Upper lobe of right lung (tissue), 1 donor: ENCODE measurements at regions not wholly inside any gene's neighbourhood (a gene's known extent, or its start where the extent isn't known, plus 50 kb on each side); places are given as distances from the start of the nearest gene placed in this dataset.

Source experiments
- ATAC-seq: fragments of 200-7000 bp; cut with Tn5 transposase; one replicate; pipeline ENCODE4 v1.9.1; 2020; ENCODE audit warnings: mild to moderate bottlenecking, moderate library complexity
- DNase-seq: peaks from one replicate; pipeline ENCODE4 v3.0.0-alpha.2; 2020
- H3K27ac ChIP-seq: fragments of 200-600 bp; one replicate; pipeline ENCODE4 v1.8.0; 2022
- H3K27me3 ChIP-seq: fragments of 200-600 bp; one replicate; pipeline ENCODE4 v1.8.0; 2022; ENCODE audit warnings: mild to moderate bottlenecking
- H3K36me3 ChIP-seq: fragments of 200-600 bp; one replicate; pipeline ENCODE4 v1.8.0; 2022
- H3K4me1 ChIP-seq: fragments of 200-600 bp; one replicate; pipeline ENCODE4 v1.8.0; 2022
- H3K4me3 ChIP-seq: fragments of 200-600 bp; one replicate; pipeline ENCODE4 v1.8.0; 2022; ENCODE audit warnings: mild to moderate bottlenecking
- H3K9me3 ChIP-seq: fragments of 200-600 bp; one replicate; pipeline ENCODE4 v1.8.0; 2022
- CTCF ChIP-seq: fragments of 200-600 bp; IDR thresholded peaks from one replicate; pipeline ENCODE4 v1.8.0; 2022; ENCODE audit warnings: antibody characterized with exemption
- intact Hi-C: fragments of 100-400 bp; cut with DNase I; formaldehyde crosslinking; loops from one replicate; pipeline ENCODE4 v1.11.0; 2022
- donor health status: DM: no; HTN: yes; CAD: no; lungs with severe emphysema.

GRCh38 chr3:33947272-33948195 is 149.1 kb downstream of the PDCD6IP start:
- H3K27ac ChIP-seq: no peak overlapping the region
- no peaks in the 10 kb centered on the region for H3K9me3 ChIP-seq
- H3K27me3 ChIP-seq: no peaks in the 10 kb centered on the region
- intact Hi-C loops: no loop called here
- no peak for ATAC-seq
- DNase-seq: no peak
- no peak overlapping the region for H3K4me3 ChIP-seq
- no peaks in the 10 kb centered on the region for H3K4me1 ChIP-seq
- no peaks in the 10 kb centered on the region for H3K36me3 ChIP-seq
- no peak for TF ChIP-seq CTCF

GRCh38 chr3:33949074-33949473 is 150.6 kb downstream of the PDCD6IP start:
- no peak for TF ChIP-seq CTCF
- H3K27me3 ChIP-seq: no peaks in the 10 kb centered on the region
- H3K36me3 ChIP-seq: no peaks in the 10 kb centered on the region
- intact Hi-C loops: no loop called here
- H3K4me3 ChIP-seq: no peak overlapping the region
- H3K9me3 ChIP-seq: no peaks in the 10 kb centered on the region
- H3K27ac ChIP-seq: no peak overlapping the region
- ATAC-seq: no peak
- H3K4me1 ChIP-seq: no peaks in the 10 kb centered on the region
- no peak for DNase-seq

GRCh38 chr3:33954956-33955355 is 156.5 kb downstream of the PDCD6IP start:
- no peak for TF ChIP-seq CTCF
- Histone ChIP-seq H3K4me1 (no peaks in the 10 kb centered on the region), H3K9me3 (no peaks in the 10 kb centered on the region), H3K27ac (no peak overlapping the region), H3K27me3 (no peaks in the 10 kb centered on the region), H3K4me3 (no peak overlapping the region), H3K36me3 (no peaks in the 10 kb centered on the region)
- ATAC-seq (no peak), DNase-seq (no peak)
- intact Hi-C loops: no loop called here

GRCh38 chr3:33956206-33956605 is 157.8 kb downstream of the PDCD6IP start:
- no peak overlapping the region for H3K27ac ChIP-seq
- intact Hi-C loops: no loop called here
- no peak overlapping the region for H3K4me3 ChIP-seq
- H3K4me1 ChIP-seq: no peaks in the 10 kb centered on the region
- TF ChIP-seq CTCF: no peak
- ATAC-seq (no peak), DNase-seq (no peak)
- no peaks in the 10 kb centered on the region for H3K36me3 ChIP-seq
- no peaks in the 10 kb centered on the region for H3K27me3 ChIP-seq
- no peaks in the 10 kb centered on the region for H3K9me3 ChIP-seq

GRCh38 chr3:33956776-33957175 is 158.3 kb downstream of the PDCD6IP start:
- intact Hi-C loops: no loop called here

More at GRCh38 chr3:33956776-33957175, 158.3 kb downstream of the PDCD6IP start:
- Histone ChIP-seq H3K9me3 (no peaks in the 10 kb centered on the region), H3K4me1 (no peaks in the 10 kb centered on the region), H3K27me3 (no peaks in the 10 kb centered on the region), H3K27ac (no peak overlapping the region), H3K36me3 (no peaks in the 10 kb centered on the region), H3K4me3 (no peak overlapping the region)
- ATAC-seq (no peak), DNase-seq (no peak)
- TF ChIP-seq CTCF: no peak
